ENCODE measurements at regions not wholly inside any gene's neighbourhood (a gene's known extent, or its start where the extent isn't known, plus 50 kb on each side); places are given as distances from the start of the nearest gene placed in this dataset.

DNA sequence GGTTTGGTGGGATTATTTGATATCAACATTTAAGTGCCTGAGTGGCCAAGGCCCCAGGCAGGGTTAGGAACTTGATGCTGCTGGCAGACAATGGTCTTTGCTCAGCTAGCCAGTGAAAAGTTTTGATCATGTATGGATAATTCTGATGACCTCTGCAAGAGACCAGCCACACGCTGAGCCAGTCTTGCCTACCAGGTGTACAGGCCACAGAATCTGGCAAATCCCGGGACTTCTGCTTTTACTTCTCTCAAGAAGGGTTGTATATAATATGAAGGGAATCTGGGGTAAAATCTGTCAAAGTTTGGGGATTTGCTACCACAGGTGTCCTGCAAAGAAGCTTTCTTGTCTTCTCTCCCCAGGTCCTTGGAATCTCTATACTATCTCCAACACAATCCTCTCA, 331.4 kb upstream of the GOLIM4 start:
- no peak for TF ChIP-seq EP300 (IDR thresholded peaks at IDR 0.05)
- TF ChIP-seq, protein P1, sequence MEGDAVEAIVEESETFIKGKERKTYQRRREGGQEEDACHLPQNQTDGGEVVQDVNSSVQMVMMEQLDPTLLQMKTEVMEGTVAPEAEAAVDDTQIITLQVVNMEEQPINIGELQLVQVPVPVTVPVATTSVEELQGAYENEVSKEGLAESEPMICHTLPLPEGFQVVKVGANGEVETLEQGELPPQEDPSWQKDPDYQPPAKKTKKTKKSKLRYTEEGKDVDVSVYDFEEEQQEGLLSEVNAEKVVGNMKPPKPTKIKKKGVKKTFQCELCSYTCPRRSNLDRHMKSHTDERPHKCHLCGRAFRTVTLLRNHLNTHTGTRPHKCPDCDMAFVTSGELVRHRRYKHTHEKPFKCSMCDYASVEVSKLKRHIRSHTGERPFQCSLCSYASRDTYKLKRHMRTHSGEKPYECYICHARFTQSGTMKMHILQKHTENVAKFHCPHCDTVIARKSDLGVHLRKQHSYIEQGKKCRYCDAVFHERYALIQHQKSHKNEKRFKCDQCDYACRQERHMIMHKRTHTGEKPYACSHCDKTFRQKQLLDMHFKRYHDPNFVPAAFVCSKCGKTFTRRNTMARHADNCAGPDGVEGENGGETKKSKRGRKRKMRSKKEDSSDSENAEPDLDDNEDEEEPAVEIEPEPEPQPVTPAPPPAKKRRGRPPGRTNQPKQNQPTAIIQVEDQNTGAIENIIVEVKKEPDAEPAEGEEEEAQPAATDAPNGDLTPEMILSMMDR (IDR thresholded peaks at IDR 0.05): no peak
- no peak for TF ChIP-seq POLR2AphosphoS5 (IDR thresholded peaks at IDR 0.05)
- Histone ChIP-seq H3K27me3 (no peaks in the 10 kb centered on the region), H3K4me3 (no peak overlapping the region), H3K9me3 (no peaks in the 10 kb centered on the region), H3K4me1 (no peaks in the 10 kb centered on the region), H3K27ac (no peak overlapping the region), H3K36me3 (no peaks in the 10 kb centered on the region)
- no peak for DNase-seq (ENCODE audit: low spot score in 2 of 2)
- 82% methylated on average over 2 of the region's 2 CpGs for WGBS

DNA sequence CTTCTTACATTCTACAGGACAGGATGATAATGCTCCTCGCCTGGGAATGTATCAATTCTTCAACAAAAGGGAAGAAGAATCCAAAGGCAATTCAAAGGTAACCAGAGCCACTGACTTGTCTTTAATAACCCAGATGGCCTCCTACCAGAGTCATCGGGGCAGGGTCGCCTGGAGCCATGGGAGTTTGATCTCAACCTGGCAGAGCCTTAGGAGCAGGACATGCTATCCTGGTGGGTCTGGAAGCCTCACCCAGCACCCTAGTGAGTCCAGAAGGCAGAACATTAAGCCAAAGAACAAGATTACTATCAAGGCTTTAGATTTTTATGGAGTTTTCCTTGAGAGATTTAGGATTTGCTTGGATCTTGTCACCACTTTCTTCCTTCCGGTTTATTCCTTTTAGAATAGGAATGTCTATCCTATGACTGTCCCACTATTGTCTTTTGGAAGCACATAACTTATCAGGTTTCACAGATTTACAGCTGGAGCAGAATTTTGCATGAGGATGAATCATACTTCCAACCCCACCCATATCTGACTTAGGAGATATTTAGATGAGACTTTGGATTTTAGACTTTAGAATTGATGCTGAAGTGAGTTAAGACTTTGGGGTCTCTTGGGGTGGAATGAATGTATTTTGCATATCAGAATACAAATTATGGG, 330.3 kb upstream of the GOLIM4 start:
- H3K27ac ChIP-seq: no peak overlapping the region
- DNase-seq (ENCODE audit: low spot score in 2 of 2): no peak
- no peaks in the 10 kb centered on the region for H3K36me3 ChIP-seq
- WGBS: 73% methylated on average over 4 of the region's 4 CpGs
- H3K4me1 ChIP-seq: no peaks in the 10 kb centered on the region
- no peak overlapping the region for H3K4me3 ChIP-seq
- no peaks in the 10 kb centered on the region for H3K27me3 ChIP-seq
- TF ChIP-seq EP300 (IDR thresholded peaks at IDR 0.05) (no peak), POLR2A (IDR thresholded peaks at IDR 0.05) (no peak), POLR2AphosphoS5 (IDR thresholded peaks at IDR 0.05) (no peak)
- TF ChIP-seq, protein P1 (IDR thresholded peaks at IDR 0.05): no peak
- H3K9me3 ChIP-seq: no peaks in the 10 kb centered on the region

DNA sequence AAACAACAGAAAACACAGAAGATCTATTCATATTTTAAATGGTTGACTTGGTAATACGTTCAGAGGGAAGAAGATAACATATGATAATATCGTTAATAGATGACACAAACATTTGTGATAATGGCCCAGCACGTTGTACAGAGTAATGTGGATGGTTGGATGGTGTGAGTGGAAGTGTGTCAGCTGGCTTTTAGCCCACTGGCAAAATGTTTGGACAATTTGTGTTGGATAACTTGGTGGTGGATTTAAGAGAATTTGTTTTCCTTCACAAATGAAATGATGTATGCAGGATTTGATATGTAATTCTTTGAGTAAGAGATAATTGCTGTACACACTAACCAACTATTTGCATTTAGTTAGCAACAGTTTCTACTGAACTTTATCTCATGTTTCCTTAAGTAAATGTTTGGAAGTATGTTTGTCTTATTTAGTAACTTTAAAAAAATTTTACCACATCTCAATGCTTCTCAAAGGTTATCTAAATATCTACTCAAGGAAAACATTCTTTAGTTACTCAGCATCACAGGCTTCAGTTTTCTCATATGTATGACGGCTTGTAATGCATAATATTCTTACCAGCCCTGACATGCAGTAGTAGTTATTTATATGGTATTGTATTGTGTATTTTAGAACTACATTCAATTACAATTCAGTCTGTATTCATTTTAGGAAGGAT, 328.5 kb upstream of the GOLIM4 start:
- DNase-seq (ENCODE audit: low spot score in 2 of 2): no peak
- Histone ChIP-seq H3K9me3 (no peaks in the 10 kb centered on the region), H3K4me1 (no peaks in the 10 kb centered on the region), H3K4me3 (no peak overlapping the region), H3K27me3 (no peaks in the 10 kb centered on the region), H3K36me3 (no peaks in the 10 kb centered on the region), H3K27ac (no peak overlapping the region)
- TF ChIP-seq POLR2A (IDR thresholded peaks at IDR 0.05): no peak
- TF ChIP-seq POLR2AphosphoS5 (IDR thresholded peaks at IDR 0.05): no peak
- TF ChIP-seq, protein P1 (IDR thresholded peaks at IDR 0.05): no peak
- WGBS: 75% methylated on average over 4 of the region's 4 CpGs

DNA sequence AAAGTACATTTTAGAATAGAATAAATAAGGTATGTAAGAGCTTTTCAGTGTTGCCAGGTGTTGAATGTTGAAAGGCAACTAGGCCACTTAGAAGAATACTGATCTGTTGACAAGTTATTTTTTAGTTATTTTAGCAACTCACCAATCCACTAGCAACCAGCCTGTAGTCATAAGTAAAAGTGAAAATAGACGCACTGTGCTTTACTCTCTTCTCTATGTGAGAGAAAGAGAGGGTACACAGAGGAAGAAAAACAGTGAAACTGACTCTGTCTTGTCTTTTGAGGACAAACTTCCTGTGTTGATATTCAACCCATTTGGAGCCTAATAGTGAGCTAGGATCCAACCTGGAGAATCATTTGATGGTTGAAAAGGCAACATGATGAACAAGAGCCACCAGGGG, 327.1 kb upstream of the GOLIM4 start:
- no peaks in the 10 kb centered on the region for H3K27me3 ChIP-seq
- TF ChIP-seq POLR2A (IDR thresholded peaks at IDR 0.05) (no peak), EP300 (IDR thresholded peaks at IDR 0.05) (no peak), POLR2AphosphoS5 (IDR thresholded peaks at IDR 0.05) (no peak)
- TF ChIP-seq, protein P1 (IDR thresholded peaks at IDR 0.05): no peak
- no peaks in the 10 kb centered on the region for H3K36me3 ChIP-seq
- DNase-seq (ENCODE audit: low spot score in 2 of 2): no peak
- no peak overlapping the region for H3K4me3 ChIP-seq
- H3K9me3 ChIP-seq: no peaks in the 10 kb centered on the region
- 92% methylated on average over 1 of the region's 1 CpG for WGBS
- no peak overlapping the region for H3K27ac ChIP-seq
- no peaks in the 10 kb centered on the region for H3K4me1 ChIP-seq

DNA sequence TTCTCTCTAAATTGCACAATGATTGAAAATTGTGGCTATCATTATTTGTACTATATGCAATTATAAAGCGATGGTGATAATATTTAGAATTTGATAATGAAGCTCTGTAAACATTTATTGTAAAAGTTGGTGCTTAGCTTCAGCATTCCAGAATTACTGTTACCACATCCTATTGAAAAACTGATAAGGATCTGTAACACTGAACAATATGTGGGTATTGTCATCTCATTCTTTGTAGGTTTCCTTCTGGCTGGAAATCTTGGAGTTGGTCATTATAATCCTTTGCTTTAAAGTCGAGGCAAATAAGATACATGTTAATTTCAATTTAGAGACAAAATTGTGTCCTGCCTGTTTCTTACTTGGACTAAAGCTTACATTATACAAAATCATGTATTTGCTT, 323.4 kb upstream of the GOLIM4 start:
- H3K9me3 ChIP-seq: no peaks in the 10 kb centered on the region
- 78% methylated on average over 2 of the region's 2 CpGs for WGBS
- H3K4me3 ChIP-seq: no peak overlapping the region
- no peaks in the 10 kb centered on the region for H3K36me3 ChIP-seq
- no peak for TF ChIP-seq POLR2AphosphoS5 (IDR thresholded peaks at IDR 0.05)
- no peak for TF ChIP-seq POLR2A (IDR thresholded peaks at IDR 0.05)
- TF ChIP-seq, protein P1 (IDR thresholded peaks at IDR 0.05): no peak
- no peak for TF ChIP-seq EP300 (IDR thresholded peaks at IDR 0.05)
- H3K27ac ChIP-seq: no peak overlapping the region
- H3K27me3 ChIP-seq: no peaks in the 10 kb centered on the region
- DNase-seq (ENCODE audit: low spot score in 2 of 2): no peak
- no peaks in the 10 kb centered on the region for H3K4me1 ChIP-seq

Measured in suprapubic skin (tissue), 4 donors.